MG63 (cell line): ENCODE measurements at regions not wholly inside any gene's neighbourhood (a gene's known extent, or its start where the extent isn't known, plus 50 kb on each side); places are given as distances from the start of the nearest gene placed in this dataset.
"Not testable (repeated sequence)": the region's sequence is repeated elsewhere in the genome, so short reads cannot be mapped to it uniquely, and the experiment has no call there.

ENCODE experiments used
- DNase-seq: peaks from one replicate; pipeline ENCODE4 v3.0.0-alpha.2; 2020
- H3K27me3 ChIP-seq: fragments of 250-450 bp; sonication (Bioruptor Pico); 2 replicates; pipeline ENCODE4 v1.5.1; 2020; ENCODE audit warnings: mild to moderate bottlenecking, moderate library complexity
- H3K36me3 ChIP-seq: fragments of 250-450 bp; sonication (Bioruptor Pico); 2 replicates; pipeline ENCODE4 v1.5.1; 2020; ENCODE audit warnings: mild to moderate bottlenecking, moderate library complexity
- H3K4me3 ChIP-seq: fragments of 250-450 bp; sonication (Bioruptor Pico); 2 replicates; pipeline ENCODE4 v1.5.1; 2020; ENCODE audit warnings: mild to moderate bottlenecking, moderate library complexity
- H3K9me3 ChIP-seq: fragments of 250-450 bp; sonication (Bioruptor Pico); 2 replicates; pipeline ENCODE4 v1.5.1; 2020; ENCODE audit warnings: mild to moderate bottlenecking, moderate library complexity

GRCh38 chr15:91408476-91409076 is 308.5 kb downstream of the SV2B start:
- no peaks in the 10 kb centered on the region for H3K9me3 ChIP-seq
- no peaks in the 10 kb centered on the region for H3K36me3 ChIP-seq
- DNase-seq = no peak
- no peaks in the 10 kb centered on the region for H3K27me3 ChIP-seq
- H3K4me3 ChIP-seq = no peak overlapping the region

GRCh38 chr15:91409387-91409786 is 309.3 kb downstream of the SV2B start:
- no peak overlapping the region for H3K4me3 ChIP-seq
- H3K36me3 ChIP-seq = no peaks in the 10 kb centered on the region
- no peak for DNase-seq
- no peaks in the 10 kb centered on the region; the same call in 1 of the 2 replicates for H3K9me3 ChIP-seq
- H3K27me3 ChIP-seq = no peaks in the 10 kb centered on the region

GRCh38 chr15:91411586-91411985 is 311.5 kb downstream of the SV2B start:
- Histone ChIP-seq H3K27me3 (no peaks in the 10 kb centered on the region), H3K9me3 (no peaks in the 10 kb centered on the region; the same call in 1 of the 2 replicates), H3K4me3 (no peak overlapping the region), H3K36me3 (no peaks in the 10 kb centered on the region)
- DNase-seq = no peak

- Histone ChIP-seq H3K4me3 (no peak overlapping the region), H3K9me3 (no peaks in the 10 kb centered on the region; the same call in 1 of the 2 replicates), H3K27me3 (no peaks in the 10 kb centered on the region), H3K36me3 (no peaks in the 10 kb centered on the region)
- no peak for DNase-seq
Measured at GRCh38 chr15:91412138-91412928, 312.3 kb downstream of the SV2B start.

- DNase-seq = no peak
- H3K36me3 ChIP-seq = no peaks in the 10 kb centered on the region
- H3K9me3 ChIP-seq = no peaks in the 10 kb centered on the region; the same call in 1 of the 2 replicates
- no peak overlapping the region for H3K4me3 ChIP-seq
- no peaks in the 10 kb centered on the region for H3K27me3 ChIP-seq
Measured at GRCh38 chr15:91413142-91413541, 313.1 kb downstream of the SV2B start.

- Histone ChIP-seq H3K9me3 (no peaks in the 10 kb centered on the region; the same call in 1 of the 2 replicates), H3K4me3 (no peak overlapping the region), H3K27me3 (no peaks in the 10 kb centered on the region), H3K36me3 (no peaks in the 10 kb centered on the region)
- no peak for DNase-seq
Measured at GRCh38 chr15:91414124-91414523, 314.1 kb downstream of the SV2B start.

GRCh38 chr15:91415258-91415657 is 315.2 kb downstream of the SV2B start:
- not testable (repeated sequence) for DNase-seq, H3K4me3 ChIP-seq, H3K9me3 ChIP-seq, H3K27me3 ChIP-seq, H3K36me3 ChIP-seq

- H3K4me3 ChIP-seq = no peak overlapping the region
Measured at GRCh38 chr15:91420689-91421088, 320.6 kb downstream of the SV2B start.

GRCh38 chr15:91422797-91423196 is 322.7 kb downstream of the SV2B start:
- Histone ChIP-seq H3K9me3 (no peaks in the 10 kb centered on the region), H3K27me3 (no peaks in the 10 kb centered on the region), H3K36me3 (no peaks in the 10 kb centered on the region), H3K4me3 (no peak overlapping the region)
- DNase-seq = no peak

More at GRCh38 chr15:91420689-91421088, 320.6 kb downstream of the SV2B start:
- no peaks in the 10 kb centered on the region for H3K36me3 ChIP-seq
- H3K9me3 ChIP-seq = no peaks in the 10 kb centered on the region
- DNase-seq = no peak
- H3K27me3 ChIP-seq = no peaks in the 10 kb centered on the region

GRCh38 chr15:91424001-91424400 is 323.9 kb downstream of the SV2B start:
- no peaks in the 10 kb centered on the region for H3K36me3 ChIP-seq
- no peaks in the 10 kb centered on the region for H3K9me3 ChIP-seq
- H3K27me3 ChIP-seq = no peaks in the 10 kb centered on the region

GRCh38 chr15:91426412-91426811 is 326.4 kb downstream of the SV2B start:
- H3K36me3 ChIP-seq = no peaks in the 10 kb centered on the region

More at GRCh38 chr15:91424001-91424400, 323.9 kb downstream of the SV2B start:
- no peak for DNase-seq
- no peak overlapping the region for H3K4me3 ChIP-seq

GRCh38 chr15:91429973-91430372 is 329.9 kb downstream of the SV2B start:
- no peaks in the 10 kb centered on the region for H3K36me3 ChIP-seq
- DNase-seq = no peak

More at GRCh38 chr15:91426412-91426811, 326.4 kb downstream of the SV2B start:
- H3K27me3 ChIP-seq = no peaks in the 10 kb centered on the region
- H3K9me3 ChIP-seq = no peaks in the 10 kb centered on the region
- DNase-seq = peak; percentile 48
- H3K4me3 ChIP-seq = no peak overlapping the region

GRCh38 chr15:91431041-91431715 is 331.1 kb downstream of the SV2B start:
- H3K27me3 ChIP-seq = no peaks in the 10 kb centered on the region
- no peaks in the 10 kb centered on the region for H3K9me3 ChIP-seq
- DNase-seq = no peak
- H3K4me3 ChIP-seq = no peak overlapping the region
- no peaks in the 10 kb centered on the region for H3K36me3 ChIP-seq

More at GRCh38 chr15:91429973-91430372, 329.9 kb downstream of the SV2B start:
- no peaks in the 10 kb centered on the region for H3K27me3 ChIP-seq
- H3K9me3 ChIP-seq = no peaks in the 10 kb centered on the region
- H3K4me3 ChIP-seq = no peak overlapping the region

- Histone ChIP-seq H3K9me3 (no peaks in the 10 kb centered on the region), H3K27me3 (no peaks in the 10 kb centered on the region), H3K36me3 (no peaks in the 10 kb centered on the region), H3K4me3 (no peak overlapping the region)
- no peak for DNase-seq
Measured at GRCh38 chr15:91435113-91435512, 335.1 kb downstream of the SV2B start.

GRCh38 chr15:91444656-91445055 is 344.6 kb downstream of the SV2B start:
- Histone ChIP-seq H3K27me3 (no peaks in the 10 kb centered on the region), H3K4me3 (no peak overlapping the region), H3K36me3 (no peaks in the 10 kb centered on the region), H3K9me3 (no peaks in the 10 kb centered on the region)
- DNase-seq = no peak

GRCh38 chr15:91445695-91446228 is 345.7 kb downstream of the SV2B start:
- DNase-seq = no peak
- Histone ChIP-seq H3K36me3 (no peaks in the 10 kb centered on the region), H3K27me3 (no peaks in the 10 kb centered on the region), H3K4me3 (no peak overlapping the region), H3K9me3 (no peaks in the 10 kb centered on the region)
